ENCODE measurements at regions not wholly inside any gene's neighbourhood (a gene's known extent, or its start where the extent isn't known, plus 50 kb on each side); places are given as distances from the start of the nearest gene placed in this dataset.

DNA sequence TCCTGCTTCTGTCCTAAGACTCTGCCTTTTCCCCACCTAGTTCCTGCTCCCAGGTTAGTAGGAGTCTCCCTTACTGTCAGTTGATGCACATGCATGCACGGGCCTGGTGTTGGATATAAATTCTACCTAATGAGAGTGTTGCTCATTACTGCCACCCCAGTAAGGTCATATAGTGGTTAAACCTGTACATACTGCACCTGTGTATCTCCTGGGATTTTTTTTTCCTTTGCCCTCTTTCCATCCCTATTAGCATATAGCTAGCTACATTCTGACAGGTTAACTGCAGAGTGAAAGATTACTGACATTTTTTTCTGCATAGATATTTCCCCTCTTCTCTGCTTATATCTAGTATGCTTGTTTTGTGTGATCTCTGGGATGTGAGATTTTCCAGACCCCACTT lies 201.5 kb upstream of the PIRT start:
- TF ChIP-seq, protein P1, sequence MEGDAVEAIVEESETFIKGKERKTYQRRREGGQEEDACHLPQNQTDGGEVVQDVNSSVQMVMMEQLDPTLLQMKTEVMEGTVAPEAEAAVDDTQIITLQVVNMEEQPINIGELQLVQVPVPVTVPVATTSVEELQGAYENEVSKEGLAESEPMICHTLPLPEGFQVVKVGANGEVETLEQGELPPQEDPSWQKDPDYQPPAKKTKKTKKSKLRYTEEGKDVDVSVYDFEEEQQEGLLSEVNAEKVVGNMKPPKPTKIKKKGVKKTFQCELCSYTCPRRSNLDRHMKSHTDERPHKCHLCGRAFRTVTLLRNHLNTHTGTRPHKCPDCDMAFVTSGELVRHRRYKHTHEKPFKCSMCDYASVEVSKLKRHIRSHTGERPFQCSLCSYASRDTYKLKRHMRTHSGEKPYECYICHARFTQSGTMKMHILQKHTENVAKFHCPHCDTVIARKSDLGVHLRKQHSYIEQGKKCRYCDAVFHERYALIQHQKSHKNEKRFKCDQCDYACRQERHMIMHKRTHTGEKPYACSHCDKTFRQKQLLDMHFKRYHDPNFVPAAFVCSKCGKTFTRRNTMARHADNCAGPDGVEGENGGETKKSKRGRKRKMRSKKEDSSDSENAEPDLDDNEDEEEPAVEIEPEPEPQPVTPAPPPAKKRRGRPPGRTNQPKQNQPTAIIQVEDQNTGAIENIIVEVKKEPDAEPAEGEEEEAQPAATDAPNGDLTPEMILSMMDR (IDR thresholded peaks at IDR 0.05; ENCODE audit: low read depth, low read length): no peak
- H3K9me3 ChIP-seq (ENCODE audit: severe bottlenecking): no peaks in the 10 kb centered on the region
- no peak for DNase-seq
- H3K27me3 ChIP-seq (ENCODE audit: insufficient read depth, low read depth, severe bottlenecking): no peaks in the 10 kb centered on the region
- H3K36me3 ChIP-seq: no peaks in the 10 kb centered on the region
- H3K4me3 ChIP-seq (ENCODE audit: low read depth, low read length): no peak overlapping the region
- H3K27ac ChIP-seq: no peak overlapping the region

DNA sequence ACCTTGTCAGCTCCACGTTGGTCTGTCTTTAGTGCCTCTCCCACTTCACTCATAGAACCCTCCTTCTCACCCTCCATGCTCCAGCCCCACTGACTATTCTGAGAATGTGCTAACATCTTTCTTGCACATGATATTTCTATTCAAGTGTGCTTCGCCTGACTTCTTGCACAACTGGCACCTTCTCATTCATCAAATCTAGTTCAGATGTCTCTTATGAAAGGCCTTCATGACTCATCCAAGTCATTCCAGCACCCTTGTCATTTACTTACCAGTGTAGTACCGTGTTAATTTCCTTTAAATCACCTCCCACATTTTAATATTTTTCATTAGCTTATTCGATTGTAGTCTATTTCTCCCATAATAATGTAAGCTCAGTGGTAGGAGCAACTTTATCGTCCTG lies 197.8 kb upstream of the PIRT start:
- DNase-seq: no peak

DNA sequence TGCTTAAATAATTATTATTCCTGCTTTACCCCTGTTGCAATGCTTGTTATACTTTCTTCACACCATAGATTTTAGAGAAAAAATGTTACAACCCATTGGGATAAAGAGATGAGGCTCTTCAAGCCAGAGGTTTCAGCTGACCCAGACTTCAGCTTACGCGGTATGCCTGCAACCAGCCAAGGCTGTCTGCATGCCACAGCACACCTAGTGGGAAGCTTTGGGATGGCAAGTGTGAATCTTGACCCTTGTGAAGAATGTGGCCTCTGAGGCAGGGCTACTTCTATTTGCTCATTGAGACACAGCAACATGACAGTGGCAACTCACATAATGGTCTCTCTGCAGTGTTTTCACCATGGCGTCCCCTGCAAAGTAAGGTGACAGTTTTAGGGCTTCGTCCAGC lies 193.9 kb upstream of the PIRT start:
- Histone ChIP-seq H3K4me3 (ENCODE audit: low read depth, low read length) (no peak overlapping the region), H3K27me3 (ENCODE audit: insufficient read depth, low read depth, severe bottlenecking) (no peaks in the 10 kb centered on the region), H3K36me3 (no peaks in the 10 kb centered on the region), H3K27ac (no peak overlapping the region), H3K9me3 (ENCODE audit: severe bottlenecking) (no peaks in the 10 kb centered on the region)
- DNase-seq: peak; percentile 11
- TF ChIP-seq, protein P1 (IDR thresholded peaks at IDR 0.05; ENCODE audit: low read depth, low read length): peak; percentile 52

More for the DNA sequence above, 197.8 kb upstream of the PIRT start:
- TF ChIP-seq, protein P1 (IDR thresholded peaks at IDR 0.05; ENCODE audit: low read depth, low read length): no peak
- Histone ChIP-seq H3K36me3 (no peaks in the 10 kb centered on the region), H3K27ac (no peak overlapping the region), H3K27me3 (ENCODE audit: insufficient read depth, low read depth, severe bottlenecking) (no peaks in the 10 kb centered on the region), H3K4me3 (ENCODE audit: low read depth, low read length) (no peak overlapping the region), H3K9me3 (ENCODE audit: severe bottlenecking) (no peaks in the 10 kb centered on the region)

DNA sequence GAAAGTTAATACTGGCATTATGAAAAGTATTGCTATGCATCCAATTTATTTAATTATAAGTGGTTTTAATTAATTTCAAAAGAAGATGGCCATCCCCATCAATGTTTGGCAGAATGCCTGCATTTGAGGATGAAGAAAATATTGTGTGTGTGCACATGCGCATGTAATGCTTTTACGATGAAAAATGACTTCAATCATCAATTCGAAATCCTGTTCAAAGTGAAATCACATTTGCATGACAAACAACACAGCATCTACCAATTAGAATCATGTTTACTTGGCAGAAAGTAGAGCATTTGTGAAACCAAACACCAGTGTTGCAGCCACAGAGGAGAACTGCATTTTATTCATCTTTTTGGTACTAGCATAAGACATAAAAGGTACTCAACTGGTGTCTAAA lies 191.9 kb upstream of the PIRT start:
- TF ChIP-seq, protein P1 (IDR thresholded peaks at IDR 0.05; ENCODE audit: low read depth, low read length): no peak
- no peaks in the 10 kb centered on the region for H3K9me3 ChIP-seq (ENCODE audit: severe bottlenecking)
- peaks cover 2% of the 10 kb centered on the region for H3K27me3 ChIP-seq (ENCODE audit: insufficient read depth, low read depth, severe bottlenecking)
- H3K27ac ChIP-seq: no peak overlapping the region
- no peak for DNase-seq
- no peak overlapping the region for H3K4me3 ChIP-seq (ENCODE audit: low read depth, low read length)
- H3K36me3 ChIP-seq: no peaks in the 10 kb centered on the region

DNA sequence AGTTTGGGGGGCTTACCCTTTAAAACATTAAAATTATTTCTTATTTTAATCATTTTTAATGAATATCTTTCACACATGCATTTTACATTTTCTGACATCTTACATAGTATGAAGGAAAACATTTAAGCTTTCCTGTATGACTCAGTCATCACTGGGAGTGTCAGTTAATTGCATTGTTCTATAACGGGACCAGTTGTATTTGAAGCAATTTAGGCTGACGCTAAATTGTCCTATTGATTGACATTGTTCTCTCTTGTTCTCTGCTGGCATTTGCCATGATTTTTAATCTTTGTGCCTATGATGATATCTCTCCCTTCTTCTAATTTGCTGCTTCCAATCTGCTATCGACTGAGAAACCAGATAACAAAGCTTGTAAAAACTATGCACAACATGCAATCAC lies 190.5 kb upstream of the PIRT start:
- no peaks in the 10 kb centered on the region for H3K9me3 ChIP-seq (ENCODE audit: severe bottlenecking)
- no peak for DNase-seq
- no peak overlapping the region for H3K27ac ChIP-seq
- no peak overlapping the region for H3K4me3 ChIP-seq (ENCODE audit: low read depth, low read length)
- H3K36me3 ChIP-seq: no peaks in the 10 kb centered on the region
- TF ChIP-seq, protein P1 (IDR thresholded peaks at IDR 0.05; ENCODE audit: low read depth, low read length): no peak
- peaks cover 3% of the 10 kb centered on the region for H3K27me3 ChIP-seq (ENCODE audit: insufficient read depth, low read depth, severe bottlenecking)

DNA sequence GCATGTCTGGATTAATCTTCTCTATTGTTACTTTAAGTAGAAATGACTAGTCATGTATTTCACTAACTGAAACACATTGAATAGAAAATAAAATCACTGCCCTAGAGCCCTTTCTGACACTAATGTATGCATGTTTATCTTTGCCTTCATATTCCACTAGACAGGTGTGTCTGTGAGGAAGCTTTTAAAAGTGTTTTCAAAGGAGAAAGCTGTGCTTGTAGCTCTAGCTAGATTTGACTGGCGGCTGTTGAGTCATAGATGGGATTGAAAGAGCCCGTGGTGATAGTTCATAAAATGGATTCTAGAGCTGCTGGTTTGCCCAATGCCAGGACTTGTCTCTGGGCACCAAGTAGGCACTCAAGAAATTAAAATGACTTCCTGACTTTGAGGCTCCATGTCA lies 189.0 kb upstream of the PIRT start:
- H3K36me3 ChIP-seq: no peaks in the 10 kb centered on the region

More for the DNA sequence above, 189.0 kb upstream of the PIRT start:
- no peak for DNase-seq
- TF ChIP-seq, protein P1 (IDR thresholded peaks at IDR 0.05; ENCODE audit: low read depth, low read length): no peak
- peaks cover 3% of the 10 kb centered on the region for H3K27me3 ChIP-seq (ENCODE audit: insufficient read depth, low read depth, severe bottlenecking)
- H3K9me3 ChIP-seq (ENCODE audit: severe bottlenecking): no peaks in the 10 kb centered on the region
- no peak overlapping the region for H3K27ac ChIP-seq
- H3K4me3 ChIP-seq (ENCODE audit: low read depth, low read length): no peak overlapping the region
